HG03066 (cell line): ENCODE measurements at regions not wholly inside any gene's neighbourhood (a gene's known extent, or its start where the extent isn't known, plus 50 kb on each side); places are given as distances from the start of the nearest gene placed in this dataset.
A peak's percentile ranks its signal among the peaks of the same experiment; 100 is the strongest.

Experiments used
- ATAC-seq: cut with Tn5 transposase; IDR thresholded peaks from one replicate; pipeline ENCODE4 v1.9.1; 2021; ENCODE audit warnings: low read depth; ENCODE audit not compliant: unreplicated experiment

DNA sequence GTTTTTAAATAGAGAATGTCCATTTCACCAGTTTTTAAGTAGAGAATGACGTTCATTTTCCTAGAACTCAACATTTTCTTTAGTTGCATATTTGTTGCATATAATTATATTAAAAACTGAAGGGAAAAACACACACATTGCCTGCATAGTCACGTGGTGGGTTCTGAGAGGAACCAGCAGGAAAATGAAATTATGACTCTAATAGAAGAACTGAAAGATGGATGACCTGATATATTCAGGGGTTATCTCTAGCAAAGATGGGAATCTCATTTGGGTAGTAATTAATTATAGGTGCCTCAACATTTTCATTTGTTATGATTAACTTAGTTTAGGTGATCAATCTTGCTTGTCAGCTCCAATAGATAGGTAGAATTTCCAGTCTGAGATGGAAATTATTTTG is 288.3 kb downstream of the TRIB2 start:
- ATAC-seq = no peak

DNA sequence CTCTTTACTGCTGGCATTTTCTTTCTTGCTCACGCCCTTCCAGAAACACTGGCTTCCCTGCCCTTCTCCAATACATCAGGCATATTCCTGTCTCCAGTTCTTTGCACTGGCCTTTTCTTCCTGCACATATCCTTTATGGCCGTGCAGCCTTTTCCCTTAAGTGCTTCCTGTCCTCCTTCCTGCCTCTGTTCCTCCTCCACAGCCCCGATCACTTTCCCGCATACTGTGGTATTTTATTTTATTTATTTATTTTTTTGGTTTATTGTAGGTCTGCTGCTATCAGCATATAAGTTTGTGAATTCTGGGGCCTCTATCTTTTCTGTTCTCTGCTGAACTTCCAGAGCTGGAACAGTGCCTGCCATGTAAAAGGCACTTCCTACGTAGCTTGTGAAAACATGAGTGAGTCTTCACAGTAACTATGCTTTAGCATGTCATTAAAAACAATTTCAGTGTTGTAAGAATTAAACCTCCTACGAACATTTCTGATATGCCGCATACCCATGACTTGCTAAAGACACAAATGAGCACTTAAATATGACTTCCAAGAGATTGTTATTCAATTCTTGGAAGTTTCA is 289.1 kb downstream of the TRIB2 start:
- no peak for ATAC-seq

DNA sequence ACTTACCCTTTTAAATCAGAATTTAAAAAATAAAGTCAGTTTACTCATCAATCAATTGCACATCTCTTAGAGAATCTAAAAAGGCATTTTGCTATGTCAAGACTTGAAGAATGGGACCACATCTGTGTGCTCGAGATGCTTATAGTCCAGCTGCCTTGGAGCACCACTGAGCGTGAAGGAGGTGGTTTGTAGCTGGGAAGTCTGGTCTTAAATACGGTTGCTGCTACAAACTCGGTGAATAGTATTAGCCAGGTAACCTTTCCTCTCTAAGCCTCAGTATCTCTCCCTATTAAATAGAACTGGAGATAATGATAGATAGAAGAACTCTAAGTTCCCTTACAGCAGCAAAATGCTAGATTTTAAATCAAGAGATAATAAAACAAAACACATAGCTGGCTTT is 289.7 kb downstream of the TRIB2 start:
- no peak for ATAC-seq

DNA sequence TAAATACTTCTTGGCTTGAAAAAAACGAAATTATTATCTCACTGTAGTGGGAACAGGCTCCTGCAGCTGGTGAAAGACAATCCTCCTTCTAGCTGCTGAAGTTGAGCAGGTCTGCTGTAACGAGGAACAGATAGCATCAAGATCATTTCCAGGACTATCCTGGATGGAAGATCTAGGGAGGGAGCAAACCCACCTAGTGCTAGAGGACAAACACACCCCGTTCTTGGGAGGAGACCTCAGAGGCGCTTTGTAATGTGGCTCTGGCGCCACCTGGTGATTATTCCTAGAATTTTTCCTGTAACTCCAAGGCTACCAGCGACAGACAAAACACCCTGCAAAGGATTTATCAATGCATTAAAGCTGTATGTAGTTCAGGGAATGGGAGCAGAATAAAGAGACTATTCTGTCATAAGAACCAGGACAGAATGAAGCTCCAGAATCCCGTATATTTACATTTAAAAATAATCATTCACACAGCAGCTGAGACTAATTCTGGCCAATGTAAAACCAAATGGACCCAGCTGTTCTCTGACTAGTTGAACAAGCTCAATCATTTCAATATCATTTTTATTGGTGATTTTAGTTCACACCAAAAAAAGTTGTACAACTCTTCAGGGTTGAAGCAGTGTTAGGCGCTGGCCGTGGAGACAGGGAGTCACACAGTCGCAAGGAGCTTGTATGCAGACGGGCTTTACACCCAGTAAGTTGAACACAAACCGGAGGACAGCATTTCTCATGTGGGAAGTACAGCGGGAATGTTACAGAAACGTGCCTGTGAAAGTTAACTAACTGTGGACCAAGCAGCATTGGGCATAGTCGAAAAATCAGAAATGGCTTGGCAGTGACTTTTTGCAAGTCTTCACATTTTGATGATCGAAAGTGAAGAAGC is 290.3 kb downstream of the TRIB2 start:
- ATAC-seq = peak; percentile 83

DNA sequence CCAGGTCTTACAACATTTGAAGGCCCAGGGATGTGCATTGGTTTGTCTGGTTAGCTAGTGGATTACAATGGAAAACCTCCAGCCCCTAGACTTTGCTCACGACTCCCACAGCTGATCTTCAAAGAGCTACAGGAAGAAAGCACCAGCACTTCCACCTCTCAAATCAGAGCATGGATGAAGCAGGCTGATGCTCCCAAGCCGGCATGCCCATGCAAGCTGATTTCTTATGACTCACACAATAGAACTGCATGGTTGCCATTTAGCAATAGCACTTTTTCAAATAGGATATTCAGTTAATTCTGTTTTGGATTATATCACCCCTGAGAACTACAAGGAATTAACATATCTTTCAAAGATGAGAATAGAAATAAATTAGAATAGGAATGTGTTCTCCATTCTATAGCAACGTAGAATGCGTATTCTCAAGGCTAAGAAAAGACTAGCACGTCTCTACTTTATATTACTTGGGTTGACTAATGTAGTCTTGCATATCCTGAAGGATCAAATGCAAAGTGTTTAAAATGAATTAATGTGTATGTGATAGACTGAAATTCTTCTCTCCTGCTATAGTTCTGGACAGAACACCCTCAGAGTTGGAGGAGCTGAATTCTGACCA is 292.4 kb downstream of the TRIB2 start:
- no peak for ATAC-seq

DNA sequence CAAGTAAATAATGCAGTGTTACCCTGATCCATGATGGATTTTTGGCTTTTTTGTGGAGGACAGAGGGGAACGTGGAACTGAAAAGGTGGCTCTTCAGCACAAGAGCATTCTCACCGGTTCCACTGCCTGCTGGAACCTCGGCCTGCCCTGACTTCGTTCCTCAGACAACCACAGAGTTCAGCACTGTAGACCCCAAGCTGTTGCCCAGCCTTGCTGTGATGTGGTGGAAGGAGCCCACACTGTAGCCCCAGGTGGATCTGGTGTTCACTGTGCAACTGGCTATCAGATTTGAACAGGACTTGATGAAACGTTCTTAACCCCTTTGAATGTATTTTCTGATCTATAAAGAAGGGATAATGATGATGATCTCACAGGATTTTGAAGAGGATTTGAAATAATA is 293.5 kb downstream of the TRIB2 start:
- no peak for ATAC-seq

DNA sequence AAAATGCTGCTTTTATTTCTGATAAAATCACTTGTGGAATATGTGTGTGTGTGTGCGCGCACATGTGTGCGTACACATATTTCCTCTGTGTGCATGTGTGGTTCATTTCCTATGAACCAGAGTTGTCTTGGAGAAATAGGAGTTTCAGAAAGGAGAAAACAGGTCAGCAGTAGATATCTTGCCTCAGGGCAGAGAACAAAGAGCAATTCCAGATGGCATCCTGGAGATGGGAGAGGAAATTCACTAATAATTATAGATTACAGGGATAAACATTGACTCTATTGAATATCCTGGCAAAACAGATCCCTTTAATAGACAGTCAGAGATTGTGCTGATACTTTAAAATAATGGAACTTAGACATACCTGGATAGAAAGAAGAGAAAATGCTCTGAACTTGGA is 298.0 kb downstream of the TRIB2 start:
- ATAC-seq = no peak

DNA sequence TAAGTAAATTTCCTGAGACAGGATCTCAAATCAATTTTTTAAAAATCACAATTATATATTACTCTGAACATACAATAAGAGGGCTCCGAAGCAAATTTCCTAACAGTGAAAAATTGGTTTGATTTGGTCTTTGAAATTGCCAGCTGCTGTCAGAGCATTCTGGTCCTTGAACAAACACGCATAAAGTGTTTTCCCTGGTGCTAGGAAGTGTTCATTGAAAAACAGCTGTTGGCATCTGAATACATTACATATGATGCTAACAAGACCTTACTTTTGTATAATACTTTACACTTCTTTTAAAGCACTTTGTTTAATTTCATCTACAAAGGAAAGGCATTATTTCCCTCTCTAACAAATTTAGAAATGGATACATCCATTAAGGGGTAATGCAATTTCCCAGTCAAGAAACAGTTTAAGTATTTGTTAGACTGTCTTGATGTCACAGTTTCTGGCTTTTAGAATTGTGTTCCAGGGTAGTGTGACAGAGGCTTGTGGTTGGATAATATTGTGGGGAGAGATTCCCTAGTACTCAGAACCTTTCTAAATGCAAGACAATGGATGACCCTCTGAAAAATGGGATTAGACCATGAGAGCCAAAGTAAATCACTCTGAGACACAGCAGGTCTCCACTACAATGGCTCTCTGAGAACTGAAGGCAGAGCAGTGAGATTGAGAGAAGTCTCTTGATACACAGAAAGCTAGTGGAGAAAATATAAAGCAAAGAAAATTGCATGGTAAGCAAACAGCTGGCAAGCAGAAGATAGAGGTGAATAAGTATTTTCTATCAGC is 299.0 kb downstream of the TRIB2 start:
- ATAC-seq = no peak

DNA sequence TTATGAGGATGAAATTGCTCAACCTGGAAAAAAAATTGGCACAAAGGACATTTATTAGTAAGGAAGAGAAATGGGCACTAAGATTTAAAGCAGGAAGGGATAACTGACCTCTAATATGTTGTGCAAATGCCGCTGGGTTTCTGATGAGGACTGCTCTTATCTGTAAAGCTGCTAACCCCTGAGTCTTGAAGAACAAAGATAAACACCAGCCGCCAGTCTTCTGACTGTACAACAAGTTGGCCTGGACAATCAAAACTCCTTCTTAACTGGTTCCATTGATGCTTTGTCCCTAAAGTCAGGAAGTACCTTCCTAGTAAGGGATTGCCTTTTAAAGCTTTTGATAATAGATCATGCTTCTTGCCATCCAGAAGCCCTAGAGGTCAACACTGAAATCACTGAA is 301.8 kb downstream of the TRIB2 start:
- ATAC-seq = no peak

DNA sequence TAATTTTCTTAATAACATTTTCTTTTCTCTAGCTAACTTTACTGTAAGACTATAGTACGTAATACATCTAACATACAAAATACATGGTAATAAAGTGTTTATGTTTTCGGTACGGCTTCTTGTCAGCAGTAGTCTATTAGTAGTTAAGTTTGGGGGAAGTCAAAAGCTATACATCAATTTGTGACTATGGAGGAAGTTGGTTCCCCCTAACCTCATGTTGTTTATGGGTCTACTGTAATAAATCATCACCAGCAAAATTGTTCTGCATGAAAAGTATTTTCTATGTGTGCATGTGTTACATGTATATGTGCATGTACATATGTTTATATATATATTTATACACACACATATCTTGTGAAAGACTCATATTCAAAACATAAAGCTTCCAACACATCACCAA is 303.0 kb downstream of the TRIB2 start:
- ATAC-seq = no peak

DNA sequence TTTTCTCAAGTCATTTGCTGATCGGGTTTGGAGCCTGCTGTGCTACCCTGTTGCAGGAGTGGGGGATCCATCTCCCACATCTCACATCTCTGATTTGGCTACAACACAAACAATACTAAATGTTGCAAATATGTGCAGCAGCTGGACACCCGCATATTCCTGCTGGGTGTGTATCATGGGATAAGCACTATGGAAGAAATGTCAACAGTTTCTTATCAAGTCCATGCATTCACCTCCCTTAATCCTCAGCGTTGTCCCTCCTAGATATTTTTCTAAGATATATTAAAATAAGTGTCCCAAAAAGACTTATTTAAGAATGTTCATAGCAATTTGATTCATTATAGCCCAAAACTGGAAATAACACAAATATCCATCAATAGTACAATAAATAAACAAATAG is 303.7 kb downstream of the TRIB2 start:
- ATAC-seq = no peak

DNA sequence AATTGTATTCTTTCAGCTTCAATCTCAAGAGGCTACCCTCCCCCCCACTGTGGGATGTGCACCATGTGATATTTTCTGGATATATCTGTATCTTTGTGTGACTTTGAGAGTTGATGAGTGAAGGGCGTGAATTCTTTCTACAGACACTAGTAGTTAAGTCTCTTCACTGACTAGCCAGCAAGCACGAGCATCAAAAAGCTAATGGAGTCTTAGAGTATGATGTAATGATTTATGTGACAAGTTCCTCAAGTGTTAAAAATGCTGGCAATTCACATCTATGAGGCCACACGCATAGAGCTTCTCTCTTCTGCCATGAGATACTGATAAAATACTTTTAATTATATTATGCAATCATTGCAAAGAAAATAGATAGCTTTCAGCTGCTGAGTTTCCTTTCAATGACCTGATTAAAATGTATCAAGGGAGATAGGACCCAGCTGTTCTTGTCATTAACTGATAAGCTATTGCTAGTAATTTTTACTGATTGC is 304.8 kb downstream of the TRIB2 start:
- ATAC-seq = no peak

DNA sequence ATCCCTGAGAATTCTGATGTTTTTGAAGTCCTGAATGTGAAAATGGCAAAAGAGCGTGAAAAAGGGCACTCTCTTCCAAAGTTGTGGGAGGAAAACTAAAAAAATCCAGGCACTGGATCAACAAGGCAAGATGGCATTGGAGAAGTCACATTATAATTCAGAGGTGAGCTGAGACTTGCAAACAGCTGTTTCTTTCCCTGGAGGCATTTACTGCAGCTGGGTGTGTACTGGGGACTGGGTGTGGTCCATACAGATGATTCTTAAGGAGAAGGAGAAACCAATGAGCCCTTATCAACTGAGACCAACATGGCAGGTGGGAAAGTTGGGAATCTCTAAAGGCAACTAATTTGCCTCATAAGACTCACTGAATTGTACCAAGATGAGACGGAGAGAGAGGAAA is 313.9 kb downstream of the TRIB2 start:
- no peak for ATAC-seq

DNA sequence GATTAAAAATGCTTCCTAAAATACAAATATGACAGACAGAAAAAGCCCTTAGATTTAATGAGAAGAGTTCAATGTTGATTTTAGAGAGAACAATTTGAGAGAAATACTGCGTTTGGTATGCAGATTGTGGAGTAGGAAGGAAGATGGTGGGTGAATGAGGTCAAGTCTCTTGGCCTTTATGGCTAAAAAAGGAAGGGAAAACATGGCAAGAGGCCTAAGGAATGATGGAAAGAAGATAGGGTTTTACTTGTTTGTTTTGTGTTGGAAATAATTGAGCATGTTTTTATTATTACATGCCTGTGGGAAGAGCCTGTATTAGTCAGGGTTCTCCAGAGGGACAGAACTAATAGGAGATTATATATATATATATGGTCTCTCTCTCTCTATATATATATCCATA is 318.1 kb downstream of the TRIB2 start:
- ATAC-seq = no peak

DNA sequence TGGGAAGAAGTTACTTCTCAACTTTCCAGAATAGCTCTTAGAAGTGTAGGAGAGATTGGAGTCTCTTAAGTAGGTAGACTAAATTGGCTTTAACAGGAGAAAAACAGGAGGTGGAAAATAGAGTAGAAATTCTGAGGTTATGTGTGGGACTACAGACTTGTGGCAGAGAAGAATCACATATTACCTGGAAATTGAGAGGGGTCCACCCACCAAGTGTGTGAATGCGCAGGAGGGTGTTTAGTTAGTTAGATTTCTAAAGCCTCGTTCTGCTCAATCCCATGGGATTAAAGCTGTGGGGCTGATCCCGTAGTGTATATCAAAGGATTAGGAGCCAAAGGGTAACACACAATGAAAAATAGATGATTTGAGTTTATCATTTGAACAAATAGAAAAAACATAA is 319.1 kb downstream of the TRIB2 start:
- no peak for ATAC-seq

DNA sequence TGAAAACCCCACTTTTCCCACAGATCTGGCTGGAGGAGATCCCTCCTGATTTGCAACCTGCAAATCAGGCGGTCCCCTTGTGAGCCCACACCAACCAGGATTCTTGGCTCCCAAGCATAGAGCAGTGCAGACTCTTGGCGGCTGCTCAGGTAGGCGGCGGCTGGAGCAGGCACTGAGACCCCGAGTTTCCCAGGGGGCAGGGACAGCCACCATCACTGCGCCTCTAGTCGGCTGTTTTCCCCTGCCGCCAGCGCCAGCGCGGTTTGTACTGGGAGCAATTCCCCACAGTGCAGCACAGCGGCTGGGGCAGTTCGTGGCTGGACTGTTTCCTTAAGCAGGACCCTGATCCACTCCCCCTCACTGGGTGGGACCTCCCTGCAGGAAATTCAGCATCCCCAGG is 323.3 kb downstream of the TRIB2 start:
- ATAC-seq = no peak

DNA sequence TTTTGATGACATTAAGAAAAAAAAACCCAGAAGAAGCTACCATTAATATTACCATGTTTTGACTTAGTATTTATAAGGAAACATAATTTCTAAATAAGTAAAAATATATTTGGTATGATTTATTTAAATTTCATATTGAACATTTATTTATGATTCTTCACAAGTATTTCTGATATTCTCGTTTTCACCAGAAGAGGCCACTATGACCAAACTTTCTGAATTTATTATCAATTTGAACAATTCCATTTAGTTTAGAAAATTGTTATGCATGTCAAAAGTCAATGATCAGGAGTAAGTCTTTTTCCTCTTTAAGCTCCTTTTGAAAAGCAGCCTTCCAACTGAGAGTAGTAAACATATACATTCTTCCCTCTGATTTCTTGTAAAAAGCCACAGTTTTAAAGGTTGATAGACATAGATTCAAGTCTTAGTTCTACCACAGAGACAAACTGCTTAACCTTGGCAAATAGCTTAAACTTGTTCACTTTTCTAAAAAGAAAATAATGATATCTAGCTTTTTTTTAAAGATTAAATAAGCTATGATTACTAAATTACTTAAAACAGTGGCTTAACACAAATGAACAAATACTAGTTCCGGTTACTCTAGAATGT is 329.9 kb downstream of the TRIB2 start:
- no peak for ATAC-seq

DNA sequence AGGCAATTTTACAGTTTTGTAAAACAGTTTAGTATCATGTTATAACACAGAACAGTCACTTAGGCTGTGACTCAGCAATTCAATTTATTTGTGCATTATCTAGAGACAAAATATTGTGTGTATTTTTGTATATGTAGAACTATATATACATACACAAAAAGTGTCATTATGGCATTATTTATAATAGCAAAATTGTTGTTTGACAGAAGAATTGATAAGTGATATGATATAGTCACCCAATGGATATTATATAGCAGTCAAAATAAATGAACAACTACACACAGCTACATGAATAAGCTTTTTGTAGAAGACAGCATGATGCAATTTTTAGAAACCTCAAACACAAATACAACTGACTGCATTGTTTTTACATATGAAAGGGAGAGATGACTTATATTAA is 334.0 kb downstream of the TRIB2 start:
- ATAC-seq = no peak

DNA sequence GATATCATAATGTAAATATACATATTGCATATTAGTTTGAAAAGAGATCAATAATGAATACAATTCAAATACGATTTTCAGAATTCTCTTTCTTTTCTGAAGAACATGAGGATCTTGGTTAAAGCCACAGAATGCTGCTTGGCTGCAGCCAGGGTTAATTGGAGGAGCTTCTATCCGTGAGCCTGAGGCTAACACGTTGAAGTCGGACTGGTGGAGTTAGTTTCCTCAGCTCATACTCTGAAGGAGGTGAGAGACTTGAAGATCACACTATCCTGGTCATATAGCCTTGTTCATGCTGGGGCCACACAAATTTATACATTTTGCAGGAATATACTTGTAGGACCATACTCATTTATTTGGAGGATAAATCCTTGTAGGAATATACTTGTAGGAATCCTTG is 335.8 kb downstream of the TRIB2 start:
- ATAC-seq = no peak

DNA sequence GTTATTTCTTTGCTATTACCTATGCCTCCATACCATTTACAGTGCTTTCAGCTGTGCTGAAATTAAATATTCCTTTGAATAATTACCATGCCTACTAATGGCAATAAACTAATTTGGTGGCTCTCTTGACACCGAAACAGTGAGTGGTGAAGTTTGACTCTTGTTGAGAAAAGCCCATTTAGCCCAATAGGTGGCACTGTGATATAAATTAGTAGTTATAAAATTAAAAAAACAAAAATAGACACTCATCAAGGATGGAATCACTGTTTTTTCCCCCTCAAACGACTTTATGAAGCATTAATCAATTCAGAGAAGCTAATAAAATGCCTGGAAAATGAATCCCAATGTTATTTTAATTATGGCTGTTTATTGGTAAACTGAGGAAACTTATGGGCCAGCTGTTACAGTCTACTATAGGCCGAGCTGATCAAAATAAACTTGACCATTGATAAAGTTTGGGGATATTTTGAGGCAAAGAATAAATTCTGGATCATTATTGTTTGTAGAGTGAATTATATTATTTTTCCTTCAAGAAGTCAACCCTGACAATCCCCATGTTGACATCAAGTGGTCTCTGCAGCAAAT is 339.6 kb downstream of the TRIB2 start:
- ATAC-seq = no peak
